ENCODE measurements at regions not wholly inside any gene's neighbourhood (a gene's known extent, or its start where the extent isn't known, plus 50 kb on each side); places are given as distances from the start of the nearest gene placed in this dataset.

- Histone ChIP-seq H3K4me1 (ENCODE audit: insufficient read depth, low read length, poor library complexity, severe bottlenecking) (peaks cover 19% of the 10 kb centered on the region), H3K4me3 (ENCODE audit: low read depth, low read length, poor library complexity, severe bottlenecking) (no peak overlapping the region), H3K27ac (ENCODE audit: low read depth, low read length, poor library complexity, severe bottlenecking) (no peak overlapping the region), H3K36me3 (ENCODE audit: insufficient read depth, low read length, poor library complexity, severe bottlenecking) (no peaks in the 10 kb centered on the region), H3K27me3 (replicated peaks; ENCODE audit: insufficient read depth, low read depth, low read length, poor library complexity) (no peaks in the 10 kb centered on the region), H3K9me3 (ENCODE audit: low read depth, low read length, poor library complexity, severe bottlenecking) (no peaks in the 10 kb centered on the region)
- DNase-seq (ENCODE audit: low spot score) = no peak
- ChIA-PET POLR2A (ENCODE audit: low non-redundant PET) (no interaction called here), CTCF (no interaction called here)
- intact Hi-C loops (cut with micrococcal nuclease; ENCODE audit: unreplicated experiment) = no loop called here
- BruUV-seq (replicated peaks) = no TSS peak
- TF ChIP-seq EZH2 (IDR thresholded peaks at IDR 0.05; ENCODE audit: borderline replicate concordance, low read depth, low read length, poor library complexity, severe bottlenecking) (no peak), CTCF (conservative IDR thresholded peaks at IDR 0.05; ENCODE audit: low read depth, low read length) (no peak)
Observed at GRCh38 chr17:33416131-33416530, 123.0 kb upstream of the ASIC2 start.

- H3K4me1 ChIP-seq (ENCODE audit: insufficient read depth, low read length, poor library complexity, severe bottlenecking) = peaks cover 12% of the 10 kb centered on the region
- H3K9me3 ChIP-seq (ENCODE audit: low read depth, low read length, poor library complexity, severe bottlenecking) = no peaks in the 10 kb centered on the region
- H3K4me3 ChIP-seq (ENCODE audit: low read depth, low read length, poor library complexity, severe bottlenecking) = no peak overlapping the region
- CTCF ChIA-PET = no interaction called here
- POLR2A ChIA-PET (ENCODE audit: low non-redundant PET) = no interaction called here
- H3K36me3 ChIP-seq (ENCODE audit: insufficient read depth, low read length, poor library complexity, severe bottlenecking) = no peaks in the 10 kb centered on the region
- TF ChIP-seq EZH2 (IDR thresholded peaks at IDR 0.05; ENCODE audit: borderline replicate concordance, low read depth, low read length, poor library complexity, severe bottlenecking) (no peak), CTCF (conservative IDR thresholded peaks at IDR 0.05; ENCODE audit: low read depth, low read length) (no peak)
- DNase-seq (ENCODE audit: low spot score) = no peak
- intact Hi-C loops (cut with micrococcal nuclease; ENCODE audit: unreplicated experiment) = no loop called here
- no TSS peak for BruUV-seq (replicated peaks)
- H3K27ac ChIP-seq (ENCODE audit: low read depth, low read length, poor library complexity, severe bottlenecking) = no peak overlapping the region
- H3K27me3 ChIP-seq (replicated peaks; ENCODE audit: insufficient read depth, low read depth, low read length, poor library complexity) = no peaks in the 10 kb centered on the region
Observed at GRCh38 chr17:33421933-33422332, 128.8 kb upstream of the ASIC2 start.

GRCh38 chr17:33433581-33433980, 140.5 kb upstream of the ASIC2 start:
- no TSS peak for BruUV-seq (replicated peaks)
- no peaks in the 10 kb centered on the region for H3K27me3 ChIP-seq (replicated peaks; ENCODE audit: insufficient read depth, low read depth, low read length, poor library complexity)
- intact Hi-C loops (cut with micrococcal nuclease; ENCODE audit: unreplicated experiment) = no loop called here
- H3K4me3 ChIP-seq (ENCODE audit: low read depth, low read length, poor library complexity, severe bottlenecking) = no peak overlapping the region
- H3K4me1 ChIP-seq (ENCODE audit: insufficient read depth, low read length, poor library complexity, severe bottlenecking) = no peaks in the 10 kb centered on the region
- no peaks in the 10 kb centered on the region for H3K36me3 ChIP-seq (ENCODE audit: insufficient read depth, low read length, poor library complexity, severe bottlenecking)
- H3K9me3 ChIP-seq (ENCODE audit: low read depth, low read length, poor library complexity, severe bottlenecking) = no peaks in the 10 kb centered on the region
- H3K27ac ChIP-seq (ENCODE audit: low read depth, low read length, poor library complexity, severe bottlenecking) = no peak overlapping the region
- POLR2A ChIA-PET (ENCODE audit: low non-redundant PET) = no interaction called here
- TF ChIP-seq EZH2 (IDR thresholded peaks at IDR 0.05; ENCODE audit: borderline replicate concordance, low read depth, low read length, poor library complexity, severe bottlenecking) = no peak
- no peak for TF ChIP-seq CTCF (conservative IDR thresholded peaks at IDR 0.05; ENCODE audit: low read depth, low read length)
- DNase-seq (ENCODE audit: low spot score) = no peak
- CTCF ChIA-PET = no interaction called here
